GM13977 (cell line): ENCODE measurements at regions not wholly inside any gene's neighbourhood (a gene's known extent, or its start where the extent isn't known, plus 50 kb on each side); places are given as distances from the start of the nearest gene placed in this dataset.

Experiments
- DNase-seq: peaks from one replicate; pipeline ENCODE4 v3.0.0; 2012; ENCODE audit warnings: low spot score
- CTCF ChIP-seq: IDR thresholded peaks from 2 replicates; pipeline ENCODE4 v1.5.1; 2012; ENCODE audit warnings: mild to moderate bottlenecking, control low read depth; ENCODE audit not compliant: insufficient read depth; ENCODE audit errors: extremely low read depth, missing control alignments
- in situ Hi-C: fragments of 300-500 bp; cut with MboI; formaldehyde crosslinking; loops from one replicate; pipeline ENCODE4 v1.12.0; 2022; ENCODE audit warnings: low sequenced_read_pairs, low pct_unique_long_range_greater_than_20kb, mixed read lengths, inconsistent platforms; ENCODE audit not compliant: unreplicated experiment

DNA sequence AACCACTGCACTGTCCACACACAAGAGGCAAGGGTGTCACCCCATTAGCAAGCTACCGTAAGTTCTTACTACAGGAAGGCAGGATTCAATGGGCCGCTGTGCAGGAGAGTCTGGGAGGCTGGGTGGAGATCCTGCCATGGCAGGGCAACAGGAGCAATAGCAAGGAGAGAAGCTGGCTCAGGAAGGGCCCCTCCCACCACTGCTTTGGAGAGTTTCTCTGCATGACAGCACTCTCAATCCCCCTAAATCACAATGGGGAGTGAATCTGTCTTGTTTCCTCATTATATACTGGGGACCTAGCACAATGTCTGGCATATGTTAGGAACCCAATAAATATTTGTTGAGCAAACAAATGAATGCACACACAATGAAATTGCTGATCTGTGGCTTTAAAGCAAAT, 83.2 kb upstream of the SFMBT2 start:
- DNase-seq: no peak
- in situ Hi-C loops: no loop called here
- no peak for TF ChIP-seq CTCF

- no peak for TF ChIP-seq CTCF
- in situ Hi-C loops: no loop called here
- DNase-seq: no peak
These were observed 81.8 kb upstream of the SFMBT2 start for GRCh38 chr10:7492660-7493046.

- in situ Hi-C loops: no loop called here
- no peak for TF ChIP-seq CTCF
- peak; percentile 57 for DNase-seq
These were observed 81.3 kb upstream of the SFMBT2 start for GRCh38 chr10:7491949-7492659.

DNA sequence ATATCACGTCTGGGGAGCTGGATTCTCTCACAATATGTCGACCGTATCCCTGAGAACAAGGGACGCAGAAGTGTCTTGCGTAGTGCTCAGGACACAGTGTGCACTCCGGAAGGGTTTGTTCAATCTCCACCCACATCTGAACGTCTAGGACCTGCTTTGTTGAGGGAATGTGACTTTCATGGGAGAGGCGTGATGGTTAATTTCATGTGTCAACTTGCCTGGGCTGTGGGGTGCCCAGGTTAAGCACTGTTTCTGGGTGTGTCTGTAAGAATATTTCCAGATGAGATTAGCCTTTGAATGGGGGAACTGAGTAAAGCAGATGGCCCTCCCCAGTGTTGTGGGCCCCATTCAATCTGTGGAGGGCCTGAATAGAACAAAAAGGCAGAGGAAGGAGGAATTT, 80.4 kb upstream of the SFMBT2 start:
- DNase-seq: no peak
- in situ Hi-C loops: no loop called here
- TF ChIP-seq CTCF: no peak

DNA sequence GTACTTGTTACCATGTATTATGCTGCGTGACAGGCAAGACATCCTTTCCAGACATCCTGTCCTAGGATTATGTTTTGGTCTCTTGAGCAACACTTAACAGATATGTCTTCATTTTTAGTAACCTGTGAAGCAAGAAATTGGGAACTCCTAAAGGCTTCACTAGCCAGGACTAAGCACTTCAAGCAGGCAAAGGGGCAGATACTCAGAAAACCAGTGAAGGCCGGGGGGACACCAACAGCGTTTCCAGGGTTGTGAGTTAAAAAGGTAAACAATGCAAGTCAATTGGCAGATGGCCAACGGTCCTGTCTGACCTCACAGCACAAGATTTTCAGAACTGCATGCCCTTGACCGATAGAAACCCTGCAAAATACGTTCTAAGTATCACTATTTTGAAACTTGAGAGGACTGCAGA, 77.6 kb upstream of the SFMBT2 start:
- in situ Hi-C loops: no loop called here
- no peak for TF ChIP-seq CTCF
- no peak for DNase-seq

DNA sequence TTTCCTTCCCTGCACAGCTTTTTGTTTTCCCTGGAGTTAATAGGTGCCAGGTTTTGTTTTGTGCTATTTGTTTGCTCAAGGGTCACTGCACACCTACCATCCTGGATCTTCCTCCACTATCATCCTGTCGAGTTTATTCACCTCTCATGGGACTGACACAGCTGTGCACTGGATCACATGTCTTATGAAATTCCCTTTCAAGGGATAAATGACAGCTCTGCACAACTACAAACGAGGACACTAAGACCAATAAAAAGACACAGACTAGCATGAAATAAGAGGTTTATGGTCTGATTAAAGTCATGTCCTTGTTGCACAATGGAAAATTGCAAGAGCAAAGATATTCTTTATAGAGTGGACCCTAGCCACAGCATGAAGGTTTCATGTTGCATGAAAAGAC, 76.7 kb upstream of the SFMBT2 start:
- in situ Hi-C loops: no loop called here
- no peak for TF ChIP-seq CTCF
- DNase-seq: no peak

GRCh38 chr10:7486528-7486927, 75.7 kb upstream of the SFMBT2 start:
- TF ChIP-seq CTCF: no peak
- no peak for DNase-seq
- in situ Hi-C loops: no loop called here
